GM19351 (cell line): ENCODE measurements at regions not wholly inside any gene's neighbourhood (a gene's known extent, or its start where the extent isn't known, plus 50 kb on each side); places are given as distances from the start of the nearest gene placed in this dataset.

Experiments
- ATAC-seq: cut with Tn5 transposase; IDR thresholded peaks from one replicate; pipeline ENCODE4 v1.9.1; 2021; ENCODE audit warnings: mild to moderate bottlenecking, moderate library complexity; ENCODE audit not compliant: unreplicated experiment

DNA sequence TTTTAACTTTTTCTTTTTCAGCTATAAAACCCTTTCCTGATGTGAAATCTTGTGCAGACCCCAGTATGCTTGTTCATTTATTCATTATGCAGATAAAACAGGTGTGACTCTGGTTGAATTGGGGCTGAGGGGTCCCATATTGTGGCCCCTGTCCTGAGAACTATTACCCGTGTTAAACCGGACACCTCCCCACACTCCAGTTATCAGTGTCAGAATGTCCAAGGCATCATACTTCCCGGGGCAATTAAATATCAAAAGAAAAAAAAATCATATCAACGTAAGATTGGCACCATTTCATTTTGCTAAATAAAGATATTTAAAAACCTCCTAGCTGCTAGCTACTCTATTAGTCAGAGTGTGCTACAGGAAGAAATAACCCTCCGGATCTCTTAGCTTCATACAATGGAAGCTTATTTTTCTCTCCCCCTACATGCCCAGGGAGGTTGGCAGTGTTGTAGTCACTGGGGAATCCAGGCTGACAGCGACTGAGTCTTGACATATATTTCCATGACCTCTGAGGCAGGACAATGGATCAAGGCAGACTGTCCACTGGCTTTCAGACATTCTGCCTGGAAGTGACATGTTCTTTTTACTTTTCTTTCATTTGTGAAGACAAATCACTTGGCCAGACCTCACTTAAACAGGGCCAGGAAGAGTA, 170.0 kb downstream of the SEC61B start:
- no peak for ATAC-seq

DNA sequence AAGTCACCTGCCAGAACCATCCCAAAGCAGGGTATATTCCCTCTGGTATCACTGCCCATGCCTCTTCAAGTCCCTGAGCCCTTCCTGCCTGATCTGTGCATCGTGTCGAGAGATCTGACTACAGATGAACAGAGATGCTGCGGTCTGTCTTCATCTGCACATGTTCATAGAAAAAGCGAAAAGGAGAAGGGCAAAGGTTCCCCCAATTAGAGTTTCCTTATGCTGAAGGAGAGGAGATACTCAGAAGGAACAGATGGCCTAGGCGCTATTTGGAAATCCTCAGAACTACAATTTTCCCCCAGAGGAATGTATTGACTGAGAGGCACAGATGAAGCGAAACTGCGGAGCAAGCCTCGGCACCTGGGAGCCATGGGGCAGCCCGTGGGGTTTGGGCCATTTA, 170.9 kb downstream of the SEC61B start:
- ATAC-seq, result no peak

DNA sequence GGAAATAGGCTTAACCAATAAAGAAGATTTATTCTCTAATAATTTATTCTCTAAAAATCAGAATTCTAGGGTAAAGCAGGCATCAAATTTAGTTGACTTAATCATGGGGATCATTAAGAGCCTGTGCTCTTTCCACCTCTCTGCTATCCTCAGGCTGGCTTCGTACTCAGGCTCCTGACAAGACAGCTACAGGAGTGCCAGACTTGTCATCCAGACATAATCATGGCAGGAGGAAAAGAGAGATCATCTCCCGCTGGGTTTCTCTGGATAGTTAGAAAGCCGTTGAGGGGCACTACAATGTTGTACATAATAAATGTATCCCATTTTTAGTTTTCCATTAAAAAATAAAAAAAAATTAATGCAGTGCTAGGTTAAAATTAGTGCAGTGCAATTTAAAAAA, 171.9 kb downstream of the SEC61B start:
- no peak for ATAC-seq

DNA sequence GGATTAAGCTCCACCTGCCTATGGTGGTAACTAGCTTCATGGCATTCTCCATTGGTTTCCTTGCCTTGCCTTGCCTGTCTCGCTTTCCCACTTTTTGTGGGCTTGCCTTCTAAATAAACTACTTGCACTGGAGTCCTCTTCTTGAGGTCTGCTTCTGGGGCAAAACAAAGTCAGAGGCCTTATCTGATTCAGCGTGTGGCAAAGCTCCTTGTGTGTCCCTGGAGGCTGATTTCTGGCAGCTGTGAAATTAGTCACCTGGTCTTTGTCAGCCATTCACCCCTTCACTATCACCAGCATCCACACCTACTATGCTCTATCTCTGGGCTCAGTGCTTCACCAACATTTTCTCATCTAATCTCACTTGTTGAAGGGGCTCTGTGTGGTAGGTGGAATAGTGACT, 176.2 kb downstream of the SEC61B start:
- no peak for ATAC-seq

GRCh38 chr9:99399474-99399873, 177.4 kb downstream of the SEC61B start:
- no peak for ATAC-seq

DNA sequence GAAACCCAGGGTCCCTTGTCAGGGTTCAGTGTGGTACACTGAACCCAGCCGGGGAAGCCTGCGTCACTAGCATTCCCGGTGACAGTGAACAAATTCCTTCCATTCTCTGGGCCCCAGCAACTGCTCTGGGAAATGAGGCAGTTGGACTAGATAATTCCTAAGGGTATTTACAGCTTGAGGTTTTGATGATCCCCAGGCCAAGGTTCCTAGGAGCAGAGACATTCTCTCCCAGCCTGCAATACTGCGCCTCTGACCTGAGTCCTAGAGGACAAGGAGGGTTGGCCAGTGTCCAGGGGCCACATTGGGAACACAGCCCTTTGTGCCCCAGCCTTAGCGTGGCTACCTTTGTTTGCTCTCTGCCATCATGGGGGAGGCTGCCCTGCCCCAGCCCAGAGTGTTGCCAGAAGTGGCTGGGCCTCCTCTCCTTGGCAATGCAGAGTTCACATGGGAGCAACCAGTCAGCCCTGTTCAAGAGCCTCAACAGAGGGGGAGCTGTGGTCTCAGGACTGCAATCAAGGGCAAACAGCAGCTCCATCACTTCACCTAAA, 178.2 kb downstream of the SEC61B start:
- ATAC-seq, result no peak

- no peak for ATAC-seq
Measured at GRCh38 chr9:99401680-99402504, 179.8 kb downstream of the SEC61B start.

GRCh38 chr9:99403371-99403770, 181.3 kb downstream of the SEC61B start:
- no peak for ATAC-seq

- no peak for ATAC-seq
Measured at GRCh38 chr9:99405359-99405758, 183.3 kb downstream of the SEC61B start.

DNA sequence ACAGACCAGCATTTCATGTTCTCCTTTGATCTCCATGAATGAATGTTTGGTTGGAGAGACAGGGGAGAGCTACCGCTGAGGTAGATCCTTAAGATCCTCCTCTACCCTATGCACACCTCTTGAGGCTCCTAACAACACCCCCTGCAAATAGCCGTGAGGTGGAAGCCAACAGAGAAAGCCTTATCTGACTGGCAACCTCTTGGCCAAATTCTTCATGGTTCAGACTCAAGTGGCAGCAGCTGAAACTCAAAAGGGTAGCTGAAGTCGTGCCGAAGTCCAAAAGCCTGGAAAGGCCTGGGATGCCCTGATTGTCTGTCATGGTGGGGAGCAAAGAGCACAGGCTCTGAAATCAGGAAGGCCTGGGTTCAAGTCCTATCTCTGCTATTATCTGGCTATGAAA, 184.9 kb downstream of the SEC61B start:
- ATAC-seq, result no peak

GRCh38 chr9:99411068-99411467, 189.0 kb downstream of the SEC61B start:
- ATAC-seq, result no peak

DNA sequence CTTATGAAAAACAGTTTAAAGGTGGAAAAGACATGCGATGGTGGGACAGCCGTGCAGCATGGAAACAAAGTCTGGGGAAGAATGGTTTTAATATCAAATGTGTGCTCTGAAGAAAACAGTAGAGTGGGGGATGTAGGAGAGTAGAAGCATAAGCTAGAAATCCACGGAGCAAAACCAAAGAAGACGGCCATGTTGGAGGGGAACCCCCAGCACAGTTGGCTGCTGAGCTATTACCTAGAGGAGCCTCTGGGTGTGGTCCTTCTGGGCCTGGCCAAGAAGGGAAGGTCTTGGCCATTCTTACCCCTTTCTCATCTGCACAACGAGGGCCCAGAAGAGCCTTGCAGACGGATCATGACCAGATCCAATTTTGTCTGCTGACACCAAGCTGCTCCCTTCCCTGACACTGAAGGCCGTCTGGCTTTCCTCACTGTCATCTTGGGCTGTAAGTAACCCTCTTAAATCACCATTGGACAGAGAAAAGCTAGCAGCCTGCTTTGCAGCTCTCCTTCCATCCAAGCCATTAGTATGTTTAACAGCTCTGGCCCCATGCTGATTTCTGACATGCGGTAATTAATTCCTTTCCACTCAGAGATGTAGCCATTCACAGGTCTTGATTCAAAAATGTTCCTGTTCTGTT, 189.5 kb downstream of the SEC61B start:
- ATAC-seq, result no peak

- ATAC-seq, result no peak
Measured at GRCh38 chr9:99412606-99413005, 190.5 kb downstream of the SEC61B start.

DNA sequence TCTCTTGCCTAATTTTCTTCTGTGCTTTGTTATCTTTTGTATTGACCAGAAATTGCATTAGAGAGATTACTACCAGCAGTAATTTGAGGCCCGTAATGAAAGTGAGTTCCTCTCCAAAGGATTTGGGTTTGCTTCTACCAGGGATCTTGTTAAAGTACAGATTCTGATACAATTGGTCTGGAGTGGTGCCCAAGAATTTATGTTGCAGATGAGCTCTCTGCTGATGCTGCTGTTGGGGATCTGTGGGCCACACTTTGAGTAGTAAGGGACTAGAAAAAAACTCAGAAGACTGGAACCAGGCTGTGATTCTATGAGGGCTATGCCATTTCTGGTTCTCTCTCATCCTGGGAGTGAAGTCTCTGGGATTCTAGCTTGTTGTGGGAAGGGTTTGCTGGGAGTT, 192.2 kb downstream of the SEC61B start:
- ATAC-seq, result no peak

DNA sequence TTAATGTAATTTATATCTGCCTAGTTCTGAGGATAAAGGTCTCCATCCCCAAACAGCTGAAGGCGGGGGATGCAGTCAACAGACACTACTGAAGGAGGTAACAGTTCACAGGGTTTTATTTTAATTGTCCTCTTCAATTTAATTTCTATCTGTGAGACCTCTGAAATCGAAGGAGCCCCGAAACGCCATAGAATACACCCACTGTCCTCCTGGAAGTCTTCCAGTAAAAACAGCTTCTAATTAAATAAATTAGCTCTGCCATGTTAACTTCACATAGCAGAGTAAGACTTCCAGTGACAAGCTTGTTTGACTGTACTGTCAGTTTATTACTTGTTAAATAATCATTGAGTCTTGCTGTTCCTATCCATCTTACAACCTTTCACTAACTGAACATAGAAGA, 193.5 kb downstream of the SEC61B start:
- ATAC-seq, result no peak

DNA sequence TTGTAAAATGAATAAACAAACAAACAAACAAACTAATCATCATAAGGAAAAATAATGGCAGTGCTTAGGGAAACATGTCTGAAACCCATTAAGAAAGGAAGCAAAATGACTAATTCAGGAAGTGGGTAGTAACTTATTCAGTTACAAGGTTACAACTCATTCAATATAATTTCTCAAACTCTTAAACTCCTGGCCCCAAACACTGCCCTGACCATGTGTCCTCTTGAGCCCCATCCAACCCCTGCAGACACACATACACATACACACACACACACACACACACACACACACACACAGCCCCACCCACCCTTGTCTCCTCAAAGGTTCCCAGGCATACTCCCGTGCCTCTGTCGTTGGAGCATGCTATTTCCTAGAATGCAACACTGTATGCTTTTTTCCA, 193.9 kb downstream of the SEC61B start:
- ATAC-seq, result peak; percentile 55

DNA sequence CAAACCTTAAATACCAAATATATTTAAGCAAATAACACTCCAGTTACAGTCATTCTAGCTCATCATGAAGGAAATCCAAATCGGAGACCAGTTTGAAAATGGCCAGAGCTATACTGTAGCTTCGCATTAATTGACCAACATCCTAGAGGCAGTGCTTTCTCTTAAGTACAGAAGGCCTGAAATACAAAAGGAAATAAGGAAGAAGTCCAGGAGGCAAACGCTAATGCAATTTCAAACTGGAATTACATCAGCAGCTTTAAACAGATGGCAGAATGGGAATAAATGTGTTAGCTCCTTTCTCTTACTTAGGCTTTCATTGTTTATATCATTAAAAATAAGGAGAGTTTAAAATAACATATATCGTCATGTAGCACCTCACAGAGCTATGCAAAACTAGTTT, 197.0 kb downstream of the SEC61B start:
- no peak for ATAC-seq

- no peak for ATAC-seq
Measured at GRCh38 chr9:99421369-99421768, 199.3 kb downstream of the SEC61B start.

DNA sequence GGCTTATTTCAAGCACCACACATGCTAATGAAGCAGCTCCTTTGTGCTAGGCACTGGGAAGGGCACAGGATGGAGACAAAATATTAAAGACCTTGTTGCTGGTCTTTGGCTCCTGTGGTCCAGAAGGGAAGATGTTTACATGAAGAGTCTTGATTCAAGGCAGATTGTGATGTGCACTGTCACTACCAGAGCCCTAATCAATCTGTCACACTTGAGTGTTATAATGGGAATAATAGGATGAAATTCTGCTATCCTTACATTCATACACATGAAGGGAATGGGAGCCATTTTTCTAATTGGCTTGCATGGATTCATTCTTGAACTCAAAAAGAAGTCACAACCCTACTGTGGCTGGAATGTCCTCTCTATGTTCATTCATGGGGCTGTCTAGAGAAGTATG, 203.0 kb downstream of the SEC61B start:
- ATAC-seq, result no peak

- ATAC-seq, result no peak
Measured at GRCh38 chr9:99425923-99426842, 204.1 kb downstream of the SEC61B start.

DNA sequence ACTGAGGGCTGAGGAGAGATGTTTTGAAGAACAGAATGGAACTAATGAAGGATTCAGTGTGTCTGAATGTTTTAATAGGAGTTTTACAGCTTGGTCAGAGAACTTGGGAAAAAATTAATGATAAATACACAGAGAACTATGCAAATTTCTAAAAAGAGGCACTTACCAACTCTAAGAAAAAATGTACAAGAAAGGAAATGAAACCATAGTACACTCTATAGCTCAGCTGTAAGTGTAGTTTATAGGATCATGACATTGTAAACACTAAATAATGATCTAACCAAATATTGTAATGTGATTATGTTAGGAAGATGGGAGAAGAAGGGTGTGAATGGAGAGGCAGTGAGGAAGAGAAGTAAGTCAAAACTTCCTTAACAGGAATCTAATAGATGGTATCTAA, 205.2 kb downstream of the SEC61B start:
- no peak for ATAC-seq
